GM12875 (cell line): ENCODE measurements at regions not wholly inside any gene's neighbourhood (a gene's known extent, or its start where the extent isn't known, plus 50 kb on each side); places are given as distances from the start of the nearest gene placed in this dataset.

Experiments used
- H3K4me3 ChIP-seq: one replicate; pipeline ENCODE4 v1.5.1; 2011; ENCODE audit warnings: low read depth, low read length, control low read depth
- CTCF ChIP-seq: IDR thresholded peaks from 2 replicates; pipeline ENCODE4 v1.5.1; 2011; ENCODE audit warnings: low read depth, mild to moderate bottlenecking, control low read depth, inconsistent platforms, low read length, moderate library complexity, borderline replicate concordance; ENCODE audit not compliant: insufficient read depth

- no peak for TF ChIP-seq CTCF
- H3K4me3 ChIP-seq, result no peak overlapping the region
Measured at GRCh38 chr2:18830962-18831361, 241.6 kb upstream of the NT5C1B start.

DNA sequence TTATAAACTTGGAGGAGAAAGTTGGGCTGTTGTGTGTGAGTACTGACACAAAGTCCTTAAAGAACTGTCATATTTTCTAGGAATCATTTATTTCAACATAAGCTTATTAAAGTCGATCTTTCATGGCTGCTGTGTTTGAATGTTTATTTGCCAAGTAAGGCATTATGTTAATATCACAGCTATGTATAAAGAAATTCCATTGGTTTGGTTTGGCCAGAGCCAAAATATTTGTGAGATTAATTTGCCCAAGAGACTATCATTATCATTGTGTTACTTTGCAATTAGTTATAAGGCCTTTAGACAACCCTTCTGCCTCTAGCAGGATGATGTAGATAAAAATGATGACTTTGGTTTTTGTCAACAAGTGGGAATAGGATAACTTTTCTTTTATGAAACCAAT lies 240.6 kb upstream of the NT5C1B start:
- no peak for TF ChIP-seq CTCF
- no peak overlapping the region for H3K4me3 ChIP-seq

- no peak overlapping the region for H3K4me3 ChIP-seq
- TF ChIP-seq CTCF, result no peak
Measured at GRCh38 chr2:18829251-18829902, 240.0 kb upstream of the NT5C1B start.

GRCh38 chr2:18828296-18828695 lies 238.9 kb upstream of the NT5C1B start:
- no peak for TF ChIP-seq CTCF
- H3K4me3 ChIP-seq, result no peak overlapping the region

DNA sequence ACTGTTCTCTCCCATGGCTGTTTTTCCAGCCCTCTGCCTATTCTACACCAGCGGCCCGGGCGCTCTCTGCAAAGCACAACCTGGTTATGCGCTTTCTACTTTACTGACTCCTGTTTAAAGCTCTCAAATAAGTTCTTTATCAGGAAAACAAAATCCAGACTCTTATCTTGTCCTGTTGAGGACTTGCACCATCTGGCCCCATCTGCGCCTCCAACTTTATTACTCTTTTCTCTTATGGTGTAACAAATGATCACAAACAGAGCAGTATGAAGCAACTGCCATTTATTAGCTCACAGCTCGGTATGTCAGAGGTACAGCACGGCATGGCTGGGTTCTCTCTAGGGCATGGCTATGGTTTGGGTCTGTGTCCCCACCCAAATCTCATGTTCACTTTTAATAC lies 236.5 kb upstream of the NT5C1B start:
- no peak overlapping the region for H3K4me3 ChIP-seq
- no peak for TF ChIP-seq CTCF

- TF ChIP-seq CTCF, result no peak
- H3K4me3 ChIP-seq, result no peak overlapping the region
Measured at GRCh38 chr2:18824915-18825314, 235.5 kb upstream of the NT5C1B start.

- no peak overlapping the region for H3K4me3 ChIP-seq
- no peak for TF ChIP-seq CTCF
Measured at GRCh38 chr2:18824325-18824790, 235.0 kb upstream of the NT5C1B start.
